ENCODE measurements at regions not wholly inside any gene's neighbourhood (a gene's known extent, or its start where the extent isn't known, plus 50 kb on each side); places are given as distances from the start of the nearest gene placed in this dataset.

GRCh38 chr15:87167055-87167454 is 1087.4 kb downstream of the AGBL1 start:
- TF ChIP-seq CTCF (IDR thresholded peaks at IDR 0.05; ENCODE audit: poor library complexity, severe bottlenecking): no peak
- no peak for TF ChIP-seq SMC3 (conservative IDR thresholded peaks at IDR 0.05; ENCODE audit: poor library complexity)
- TF ChIP-seq EP300 (conservative IDR thresholded peaks at IDR 0.05; ENCODE audit: poor library complexity, severe bottlenecking): no peak
- no peak for TF ChIP-seq TAF1 (IDR thresholded peaks at IDR 0.05; ENCODE audit: low read depth)
- no peak for TF ChIP-seq POLR2AphosphoS5 (IDR thresholded peaks at IDR 0.05)
- no peak for TF ChIP-seq EZH2 (IDR thresholded peaks at IDR 0.05; ENCODE audit: borderline replicate concordance, insufficient read depth, low read length, poor library complexity, severe bottlenecking)
- TF ChIP-seq MXI1 (conservative IDR thresholded peaks at IDR 0.05; ENCODE audit: poor library complexity, severe bottlenecking): no peak
- TF ChIP-seq REST (IDR thresholded peaks at IDR 0.05; ENCODE audit: borderline replicate concordance): no peak
- no peak for TF ChIP-seq RAD21 (conservative IDR thresholded peaks at IDR 0.05)

Measured in neural cell (in vitro differentiated cells).